Vagina (tissue), 2 donors: ENCODE measurements at regions not wholly inside any gene's neighbourhood (a gene's known extent, or its start where the extent isn't known, plus 50 kb on each side); places are given as distances from the start of the nearest gene placed in this dataset.

Source experiments
- POLR2A ChIP-seq, 2 donors: fragments of 450-650 bp; IDR thresholded peaks; one replicate each; pipeline ENCODE4 v1.6.1; 2017; ENCODE audit warnings: antibody characterized with exemption in 2 of 2, mild to moderate bottlenecking in 2 of 2, moderate library complexity in 2 of 2
- POLR2AphosphoS5 ChIP-seq, 2 donors: sonication (generic); formaldehyde crosslinking; IDR thresholded peaks; one replicate each; pipeline ENCODE4 v1.9.0; 2017; ENCODE audit warnings: antibody characterized with exemption in 2 of 2, mild to moderate bottlenecking in 2 of 2, low read depth in 1 of 2; ENCODE audit not compliant: insufficient read depth in 1 of 2
- TF ChIP-seq, protein P1 (sequence below), 3 experiments: fragments of 450-650 bp in 2 of 3; fragments of 200-600 bp in 1 of 3; sonication (generic) in 1 of 3; IDR thresholded peaks; one replicate each; pipeline ENCODE4 v1.5.1; 2017 to 2019; ENCODE audit warnings: antibody characterized with exemption in 3 of 3, mild to moderate bottlenecking in 2 of 3, moderate library complexity in 2 of 3

- TF ChIP-seq, protein P1, sequence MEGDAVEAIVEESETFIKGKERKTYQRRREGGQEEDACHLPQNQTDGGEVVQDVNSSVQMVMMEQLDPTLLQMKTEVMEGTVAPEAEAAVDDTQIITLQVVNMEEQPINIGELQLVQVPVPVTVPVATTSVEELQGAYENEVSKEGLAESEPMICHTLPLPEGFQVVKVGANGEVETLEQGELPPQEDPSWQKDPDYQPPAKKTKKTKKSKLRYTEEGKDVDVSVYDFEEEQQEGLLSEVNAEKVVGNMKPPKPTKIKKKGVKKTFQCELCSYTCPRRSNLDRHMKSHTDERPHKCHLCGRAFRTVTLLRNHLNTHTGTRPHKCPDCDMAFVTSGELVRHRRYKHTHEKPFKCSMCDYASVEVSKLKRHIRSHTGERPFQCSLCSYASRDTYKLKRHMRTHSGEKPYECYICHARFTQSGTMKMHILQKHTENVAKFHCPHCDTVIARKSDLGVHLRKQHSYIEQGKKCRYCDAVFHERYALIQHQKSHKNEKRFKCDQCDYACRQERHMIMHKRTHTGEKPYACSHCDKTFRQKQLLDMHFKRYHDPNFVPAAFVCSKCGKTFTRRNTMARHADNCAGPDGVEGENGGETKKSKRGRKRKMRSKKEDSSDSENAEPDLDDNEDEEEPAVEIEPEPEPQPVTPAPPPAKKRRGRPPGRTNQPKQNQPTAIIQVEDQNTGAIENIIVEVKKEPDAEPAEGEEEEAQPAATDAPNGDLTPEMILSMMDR (IDR thresholded peaks at IDR 0.05), result no peak
- TF ChIP-seq POLR2A (IDR thresholded peaks at IDR 0.05) (no peak), POLR2AphosphoS5 (IDR thresholded peaks at IDR 0.05; ENCODE audit: insufficient read depth in 1 of 2, low read depth in 1 of 2) (no peak)
Measured at GRCh38 chr10:57786850-57787750, 480.6 kb downstream of the IPMK start.
